SK-N-MC (cell line): ENCODE measurements at regions not wholly inside any gene's neighbourhood (a gene's known extent, or its start where the extent isn't known, plus 50 kb on each side); places are given as distances from the start of the nearest gene placed in this dataset.

Source experiments
- DNase-seq: peaks from one replicate; pipeline ENCODE4 v3.0.0-alpha.2; 2011; ENCODE audit warnings: low read depth, low spot score
- H3K27ac ChIP-seq: fragments of 200-600 bp; sonication (generic); 2 replicates; pipeline ENCODE4 v1.5.1; 2016; ENCODE audit warnings: mixed run types
- H3K36me3 ChIP-seq: fragments of 200-600 bp; sonication (generic); 2 replicates; pipeline ENCODE4 v1.6.1; 2017; ENCODE audit warnings: antibody characterized with exemption, low read length, mixed read lengths; ENCODE audit not compliant: insufficient read depth
- H3K4me3 ChIP-seq: fragments of 200-600 bp; sonication (generic); 2 replicates; pipeline ENCODE4 v1.5.1; 2016
- H3K9ac ChIP-seq: fragments of 200-600 bp; sonication (generic); 2 replicates; pipeline ENCODE4 v1.8.0; 2017; ENCODE audit warnings: mixed run types, mixed read lengths; ENCODE audit not compliant: insufficient read length
- H3K9me3 ChIP-seq: fragments of 200-600 bp; sonication (generic); 2 replicates; pipeline ENCODE4 v1.6.1; 2017; ENCODE audit warnings: low read depth, mild to moderate bottlenecking, antibody characterized with exemption, low read length, moderate library complexity, mixed read lengths
- EZH2 ChIP-seq: fragments of 200-600 bp; sonication (generic); IDR thresholded peaks from one replicate; pipeline ENCODE4 v1.6.1; 2017; ENCODE audit warnings: antibody characterized with exemption
- FOXP2 ChIP-seq: optimal IDR thresholded peaks from 2 replicates; pipeline ENCODE3; 2011; ENCODE audit warnings: mild to moderate bottlenecking, moderate library complexity; ENCODE audit not compliant: insufficient read depth; ENCODE audit errors: extremely low read length, control extremely low read depth
- POLR2AphosphoS5 ChIP-seq: IDR thresholded peaks from 2 replicates; pipeline ENCODE4 v1.6.1; 2012; ENCODE audit warnings: mild to moderate bottlenecking, low read depth, low read length, borderline replicate concordance

GRCh38 chr4:174156239-174156826, 127.1 kb downstream of the FBXO8 start:
- Histone ChIP-seq H3K4me3 (peak overlapping the region; percentile 62), H3K9ac (peak overlapping the region; percentile 12), H3K9me3 (no peaks in the 10 kb centered on the region), H3K36me3 (no peaks in the 10 kb centered on the region), H3K27ac (peak overlapping the region; percentile 74)
- peak; percentile 72 for DNase-seq
- TF ChIP-seq POLR2AphosphoS5 (no peak), FOXP2 (no peak), EZH2 (no peak)

- DNase-seq = no peak
- peak overlapping the region; percentile 67 for H3K9ac ChIP-seq
- peak overlapping the region; percentile 69 for H3K4me3 ChIP-seq
- H3K27ac ChIP-seq = peak overlapping the region; percentile 49
- H3K36me3 ChIP-seq = no peaks in the 10 kb centered on the region
- no peaks in the 10 kb centered on the region for H3K9me3 ChIP-seq
- no peak for TF ChIP-seq FOXP2
- TF ChIP-seq POLR2AphosphoS5 = no peak
- no peak for TF ChIP-seq EZH2
Observed at GRCh38 chr4:174154215-174154854, 129.1 kb downstream of the FBXO8 start.

GRCh38 chr4:174152717-174153466, 130.6 kb downstream of the FBXO8 start:
- H3K27ac ChIP-seq = peak overlapping the region; percentile 67
- H3K4me3 ChIP-seq = peak overlapping the region; percentile 14; the same call in 1 of the 2 replicates
- no peaks in the 10 kb centered on the region for H3K36me3 ChIP-seq
- H3K9me3 ChIP-seq = no peaks in the 10 kb centered on the region
- peak overlapping the region; percentile 7 for H3K9ac ChIP-seq
- DNase-seq = no peak
- TF ChIP-seq POLR2AphosphoS5 (no peak), FOXP2 (no peak)

- Histone ChIP-seq H3K9ac (no peak overlapping the region), H3K27ac (no peak overlapping the region), H3K4me3 (no peak overlapping the region), H3K36me3 (no peaks in the 10 kb centered on the region), H3K9me3 (no peaks in the 10 kb centered on the region)
- no peak for DNase-seq
- no peak for TF ChIP-seq POLR2AphosphoS5
- no peak for TF ChIP-seq EZH2
- no peak for TF ChIP-seq FOXP2
Observed at GRCh38 chr4:174147863-174148262, 135.6 kb downstream of the FBXO8 start.

- no peak for DNase-seq
- H3K4me3 ChIP-seq = no peak overlapping the region
- H3K9me3 ChIP-seq = no peaks in the 10 kb centered on the region
- TF ChIP-seq FOXP2 (no peak), POLR2AphosphoS5 (no peak), EZH2 (no peak)
- no peak overlapping the region for H3K9ac ChIP-seq
- H3K27ac ChIP-seq = no peak overlapping the region
- H3K36me3 ChIP-seq = no peaks in the 10 kb centered on the region
Observed at GRCh38 chr4:174144106-174144505, 139.4 kb downstream of the FBXO8 start.

- no peak overlapping the region for H3K27ac ChIP-seq
- TF ChIP-seq EZH2 (no peak), POLR2AphosphoS5 (no peak), FOXP2 (no peak)
- no peak overlapping the region for H3K4me3 ChIP-seq
- H3K9ac ChIP-seq = no peak overlapping the region
- DNase-seq = no peak
- no peaks in the 10 kb centered on the region for H3K36me3 ChIP-seq
- H3K9me3 ChIP-seq = no peaks in the 10 kb centered on the region
Observed at GRCh38 chr4:174141876-174142275, 141.6 kb downstream of the FBXO8 start.

- H3K36me3 ChIP-seq = no peaks in the 10 kb centered on the region
- H3K9ac ChIP-seq = no peak overlapping the region
- no peak overlapping the region for H3K27ac ChIP-seq
- no peak for DNase-seq
- no peaks in the 10 kb centered on the region for H3K9me3 ChIP-seq
- H3K4me3 ChIP-seq = no peak overlapping the region
- TF ChIP-seq EZH2 (no peak), POLR2AphosphoS5 (no peak), FOXP2 (no peak)
Observed at GRCh38 chr4:174138616-174139015, 144.9 kb downstream of the FBXO8 start.

GRCh38 chr4:174137698-174138097, 145.8 kb downstream of the FBXO8 start:
- H3K4me3 ChIP-seq = no peak overlapping the region
- no peak overlapping the region for H3K9ac ChIP-seq
- no peak overlapping the region for H3K27ac ChIP-seq
- no peaks in the 10 kb centered on the region for H3K9me3 ChIP-seq
- TF ChIP-seq POLR2AphosphoS5 = no peak
- TF ChIP-seq FOXP2 = no peak
- no peak for TF ChIP-seq EZH2
- no peak for DNase-seq
- H3K36me3 ChIP-seq = no peaks in the 10 kb centered on the region

- DNase-seq = no peak
- Histone ChIP-seq H3K36me3 (no peaks in the 10 kb centered on the region), H3K9me3 (no peaks in the 10 kb centered on the region), H3K9ac (peak overlapping the region; percentile 51), H3K4me3 (peak overlapping the region; percentile 74), H3K27ac (peak overlapping the region; percentile 92)
- TF ChIP-seq FOXP2 (no peak), POLR2AphosphoS5 (no peak), EZH2 (no peak)
Observed at GRCh38 chr4:174135936-174136406, 147.5 kb downstream of the FBXO8 start.
